ENCODE measurements at regions not wholly inside any gene's neighbourhood (a gene's known extent, or its start where the extent isn't known, plus 50 kb on each side); places are given as distances from the start of the nearest gene placed in this dataset.

DNA sequence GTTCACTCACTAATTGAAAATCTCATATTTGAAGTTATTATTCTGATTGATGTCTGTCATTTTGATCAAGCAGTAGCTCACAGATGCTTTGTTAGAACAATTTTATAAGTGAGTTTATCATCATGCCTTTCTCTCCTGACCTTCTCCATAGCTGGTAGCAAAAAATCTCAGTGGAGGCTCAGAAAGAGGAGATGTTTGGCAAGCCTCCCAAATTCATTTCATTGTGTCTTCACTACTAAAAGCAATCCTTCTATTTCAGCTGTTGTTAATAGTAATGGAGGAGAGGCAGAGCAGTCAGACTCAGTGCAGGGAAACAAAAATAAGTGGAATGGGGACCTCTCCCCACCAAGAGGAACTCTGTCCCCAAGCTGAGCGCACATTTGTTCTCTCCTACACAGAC, 2127.8 kb upstream of the CELF4 start:
- H3K36me3 ChIP-seq: no peaks in the 10 kb centered on the region
- H3K9me3 ChIP-seq: no peaks in the 10 kb centered on the region
- 96% methylated on average over 1 of the region's 1 CpG; no CpG with 5 or more reads in 1 of the 2 donors for WGBS, 2 donors (ENCODE audit: low coverage in 1 of 2)
- intact Hi-C loops (cut with DNase I; ENCODE audit: low total_unique reads): no loop called here
- in situ Hi-C loops (cut with MboI; ENCODE audit: low pct_ligation_motif_present in 1 of 4, low pct_unique_long_range_greater_than_20kb in 1 of 4, low sequenced_read_pairs in 3 of 4): no loop called here
- no peak for DNase-seq
- H3K27ac ChIP-seq: no peak overlapping the region
- TF ChIP-seq, protein P1, sequence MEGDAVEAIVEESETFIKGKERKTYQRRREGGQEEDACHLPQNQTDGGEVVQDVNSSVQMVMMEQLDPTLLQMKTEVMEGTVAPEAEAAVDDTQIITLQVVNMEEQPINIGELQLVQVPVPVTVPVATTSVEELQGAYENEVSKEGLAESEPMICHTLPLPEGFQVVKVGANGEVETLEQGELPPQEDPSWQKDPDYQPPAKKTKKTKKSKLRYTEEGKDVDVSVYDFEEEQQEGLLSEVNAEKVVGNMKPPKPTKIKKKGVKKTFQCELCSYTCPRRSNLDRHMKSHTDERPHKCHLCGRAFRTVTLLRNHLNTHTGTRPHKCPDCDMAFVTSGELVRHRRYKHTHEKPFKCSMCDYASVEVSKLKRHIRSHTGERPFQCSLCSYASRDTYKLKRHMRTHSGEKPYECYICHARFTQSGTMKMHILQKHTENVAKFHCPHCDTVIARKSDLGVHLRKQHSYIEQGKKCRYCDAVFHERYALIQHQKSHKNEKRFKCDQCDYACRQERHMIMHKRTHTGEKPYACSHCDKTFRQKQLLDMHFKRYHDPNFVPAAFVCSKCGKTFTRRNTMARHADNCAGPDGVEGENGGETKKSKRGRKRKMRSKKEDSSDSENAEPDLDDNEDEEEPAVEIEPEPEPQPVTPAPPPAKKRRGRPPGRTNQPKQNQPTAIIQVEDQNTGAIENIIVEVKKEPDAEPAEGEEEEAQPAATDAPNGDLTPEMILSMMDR (IDR thresholded peaks at IDR 0.05): no peak
- TF ChIP-seq POLR2A (IDR thresholded peaks at IDR 0.05) (no peak), EP300 (IDR thresholded peaks at IDR 0.05; ENCODE audit: low read depth) (no peak)
- H3K27me3 ChIP-seq: no peaks in the 10 kb centered on the region
- no peaks in the 10 kb centered on the region for H3K4me1 ChIP-seq
- no peak overlapping the region for H3K4me3 ChIP-seq

DNA sequence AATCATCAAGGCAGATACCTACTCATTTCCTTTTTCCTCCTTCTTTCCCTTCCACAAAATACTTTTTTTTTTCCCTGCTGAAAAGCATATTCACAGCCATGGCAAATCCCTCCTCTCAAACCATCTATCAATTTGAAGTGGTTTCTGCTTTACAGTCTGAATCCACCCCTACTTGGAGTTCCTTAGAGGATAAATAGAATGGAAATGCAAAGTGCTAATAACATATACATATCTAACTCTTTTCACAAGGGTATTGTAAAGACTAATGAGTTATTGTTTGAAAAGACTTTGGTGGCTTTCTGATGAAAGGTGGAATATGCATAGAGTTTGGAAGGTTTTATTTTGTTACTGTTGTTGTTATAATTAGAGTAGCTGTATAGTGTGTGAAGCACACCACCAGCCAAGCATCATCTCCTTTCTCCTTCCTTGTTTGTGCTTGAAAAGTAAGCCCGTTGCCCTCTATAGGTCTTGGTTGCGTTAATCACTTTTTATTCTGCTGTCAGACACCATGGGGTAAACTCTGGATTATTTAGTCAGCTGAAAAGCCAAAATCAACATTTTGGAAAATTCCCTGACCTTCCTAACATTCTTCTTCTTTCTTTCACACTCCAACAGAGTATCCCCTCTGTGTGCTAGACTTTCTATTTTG, 2126.9 kb upstream of the CELF4 start:
- TF ChIP-seq POLR2AphosphoS5 (IDR thresholded peaks at IDR 0.05) (no peak), EP300 (IDR thresholded peaks at IDR 0.05; ENCODE audit: low read depth) (no peak), POLR2A (IDR thresholded peaks at IDR 0.05) (no peak)
- TF ChIP-seq, protein P1 (IDR thresholded peaks at IDR 0.05): no peak

DNA sequence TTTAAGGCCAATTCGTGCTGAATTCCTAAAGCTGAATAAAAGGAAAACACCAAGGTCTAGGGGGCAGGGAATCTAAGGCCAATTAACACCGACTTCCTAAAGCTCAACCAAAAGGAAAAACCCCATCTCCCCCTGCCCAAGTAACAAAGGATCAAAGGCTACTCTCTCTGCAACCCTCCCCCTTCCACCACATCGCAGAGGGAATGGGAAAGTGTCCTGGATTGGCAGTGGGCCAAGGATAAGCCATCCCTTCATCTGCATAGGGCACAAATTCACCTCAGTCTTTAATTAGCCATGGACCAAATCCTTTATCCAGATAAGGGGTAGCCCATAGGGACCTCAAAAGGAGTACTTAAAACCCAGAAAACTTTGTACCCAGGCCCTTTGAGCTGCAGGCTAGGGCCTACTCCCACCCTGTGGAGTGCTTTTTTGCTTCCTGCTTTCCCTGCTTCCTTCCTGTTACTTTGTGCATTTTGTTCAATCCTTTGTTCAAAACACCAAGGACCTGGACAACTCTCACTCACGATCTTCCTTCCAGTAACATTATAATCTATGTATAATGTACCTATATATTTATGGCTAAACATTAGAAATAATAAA, 2119.8 kb upstream of the CELF4 start:
- no peak overlapping the region for H3K4me3 ChIP-seq
- 47 to 51% methylated on average over 3 to 4 of the region's 4 CpGs for WGBS, 2 donors (ENCODE audit: low coverage in 1 of 2)
- no peaks in the 10 kb centered on the region for H3K36me3 ChIP-seq
- DNase-seq: no peak
- no peaks in the 10 kb centered on the region for H3K4me1 ChIP-seq
- no peak overlapping the region for H3K27ac ChIP-seq
- no peak for TF ChIP-seq POLR2A (IDR thresholded peaks at IDR 0.05)
- TF ChIP-seq EP300 (IDR thresholded peaks at IDR 0.05; ENCODE audit: low read depth): no peak
- TF ChIP-seq, protein P1 (IDR thresholded peaks at IDR 0.05): no peak
- TF ChIP-seq POLR2AphosphoS5 (IDR thresholded peaks at IDR 0.05): no peak
- no peaks in the 10 kb centered on the region for H3K27me3 ChIP-seq
- in situ Hi-C loops (cut with MboI; ENCODE audit: low pct_ligation_motif_present in 1 of 4, low pct_unique_long_range_greater_than_20kb in 1 of 4, low sequenced_read_pairs in 3 of 4): no loop called here
- no peaks in the 10 kb centered on the region for H3K9me3 ChIP-seq
- intact Hi-C loops (cut with DNase I; ENCODE audit: low total_unique reads): no loop called here

More for the DNA sequence above, 2126.9 kb upstream of the CELF4 start:
- in situ Hi-C loops (cut with MboI; ENCODE audit: low pct_ligation_motif_present in 1 of 4, low pct_unique_long_range_greater_than_20kb in 1 of 4, low sequenced_read_pairs in 3 of 4) (no loop called here), intact Hi-C loops (cut with DNase I; ENCODE audit: low total_unique reads) (no loop called here)
- H3K4me3 ChIP-seq: no peak overlapping the region
- H3K9me3 ChIP-seq: no peaks in the 10 kb centered on the region
- WGBS, 2 donors (ENCODE audit: low coverage in 1 of 2): 66 to 81% methylated on average over 2 of the region's 2 CpGs
- DNase-seq: no peak
- no peak overlapping the region for H3K27ac ChIP-seq
- no peaks in the 10 kb centered on the region for H3K4me1 ChIP-seq
- no peaks in the 10 kb centered on the region for H3K27me3 ChIP-seq
- no peaks in the 10 kb centered on the region for H3K36me3 ChIP-seq

DNA sequence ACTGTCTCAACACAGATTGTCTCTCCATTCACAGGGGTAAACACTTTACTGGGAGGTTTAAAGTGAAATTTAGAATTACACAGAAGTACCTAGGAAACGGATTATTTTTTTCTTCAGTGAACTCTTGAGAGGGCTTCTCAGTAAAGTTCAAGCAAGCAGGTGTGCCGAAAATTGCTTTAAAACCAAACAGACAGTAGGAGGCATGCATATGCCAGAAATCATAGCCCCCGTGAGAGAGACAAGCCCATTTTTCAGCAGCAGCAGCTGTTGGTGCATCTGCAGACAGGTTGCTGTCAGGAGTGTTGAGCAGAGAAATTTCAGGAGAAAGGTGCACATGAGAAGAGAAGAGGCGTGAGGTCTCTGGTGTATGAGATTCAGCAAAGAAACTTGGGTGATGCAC, 2115.5 kb upstream of the CELF4 start:
- TF ChIP-seq POLR2A (IDR thresholded peaks at IDR 0.05) (no peak), POLR2AphosphoS5 (IDR thresholded peaks at IDR 0.05) (no peak), EP300 (IDR thresholded peaks at IDR 0.05; ENCODE audit: low read depth) (no peak)
- TF ChIP-seq, protein P1 (IDR thresholded peaks at IDR 0.05): no peak
- WGBS, 2 donors (ENCODE audit: low coverage in 1 of 2): 53 to 83% methylated on average over 3 to 4 of the region's 4 CpGs
- Histone ChIP-seq H3K36me3 (no peaks in the 10 kb centered on the region), H3K27me3 (no peaks in the 10 kb centered on the region), H3K27ac (no peak overlapping the region), H3K9me3 (no peaks in the 10 kb centered on the region), H3K4me1 (no peaks in the 10 kb centered on the region), H3K4me3 (no peak overlapping the region)
- intact Hi-C loops (cut with DNase I; ENCODE audit: low total_unique reads) (no loop called here), in situ Hi-C loops (cut with MboI; ENCODE audit: low pct_ligation_motif_present in 1 of 4, low pct_unique_long_range_greater_than_20kb in 1 of 4, low sequenced_read_pairs in 3 of 4) (no loop called here)
- DNase-seq: no peak
